ENCODE measurements at regions not wholly inside any gene's neighbourhood (a gene's known extent, or its start where the extent isn't known, plus 50 kb on each side); places are given as distances from the start of the nearest gene placed in this dataset.

- H4K20me1 ChIP-seq (replicated peaks; ENCODE audit: insufficient read depth): no peaks in the 10 kb centered on the region
- H3K4me2 ChIP-seq: no peak overlapping the region
- Mint-ChIP-seq H3K4me1 (no peaks in the 10 kb centered on the region), H3K4me3 (no peak overlapping the region), H3K27me3 (ENCODE audit: insufficient read depth, low read depth, poor library complexity) (no peaks in the 10 kb centered on the region), H3K27ac (no peak overlapping the region), H3K36me3 (ENCODE audit: low read depth) (no peaks in the 10 kb centered on the region), H3K9me3 (no peaks in the 10 kb centered on the region; the same call in 2 of the 3 replicates)
- DNase-seq (ENCODE audit: low spot score): no peak
- H2AFZ ChIP-seq: no peak overlapping the region
- no peaks in the 10 kb centered on the region for H3K4me1 ChIP-seq (ENCODE audit: insufficient read depth)
- no peak overlapping the region for H3K27ac ChIP-seq (ENCODE audit: low read depth)
- no peaks in the 10 kb centered on the region for H3K36me3 ChIP-seq (ENCODE audit: insufficient read depth)
- no peak for ATAC-seq
- no peaks in the 10 kb centered on the region for H3F3A ChIP-seq (replicated peaks; ENCODE audit: low read depth)
- TF ChIP-seq ZNF462 (CRISPR knock-in tag; IDR thresholded peaks at IDR 0.05) (no peak), STAT1 (IDR thresholded peaks at IDR 0.05; ENCODE audit: unreplicated experiment) (no peak), CREB1 (CRISPR knock-in tag; IDR thresholded peaks at IDR 0.05; ENCODE audit: low read depth) (no peak), JUNB (IDR thresholded peaks at IDR 0.05; ENCODE audit: unreplicated experiment) (no peak), EZH2 (IDR thresholded peaks at IDR 0.05; ENCODE audit: low read depth, unreplicated experiment) (no peak), ZNF114 (CRISPR knock-in tag; IDR thresholded peaks at IDR 0.05) (no peak), CTCF (conservative IDR thresholded peaks at IDR 0.05; ENCODE audit: low read depth in 2 of 2) (no peak), ZNF331 (CRISPR knock-in tag; IDR thresholded peaks at IDR 0.05; ENCODE audit: low read depth) (no peak), ETS1 (IDR thresholded peaks at IDR 0.05) (no peak), POLR2AphosphoS5 (IDR thresholded peaks at IDR 0.05; ENCODE audit: low read depth) (no peak), REST (IDR thresholded peaks at IDR 0.05; ENCODE audit: unreplicated experiment) (no peak), EZH2phosphoT487 (IDR thresholded peaks at IDR 0.05; ENCODE audit: unreplicated experiment) (no peak)
- H3K79me2 ChIP-seq (replicated peaks; ENCODE audit: insufficient read depth): no peaks in the 10 kb centered on the region
- no peaks in the 10 kb centered on the region; the same call in 1 of the 2 replicates for H3K9me2 ChIP-seq (ENCODE audit: insufficient read depth)
- H3K4me3 ChIP-seq: no peak overlapping the region
- H3K27me3 ChIP-seq (ENCODE audit: insufficient read depth): no peaks in the 10 kb centered on the region
These were observed 654.8 kb upstream of the CNTN5 start for GRCh38 chr11:98365941-98366340.

Data from GM23338 (cell line).